ENCODE measurements at regions not wholly inside any gene's neighbourhood (a gene's known extent, or its start where the extent isn't known, plus 50 kb on each side); places are given as distances from the start of the nearest gene placed in this dataset.
"Not testable (repeated sequence)": the region's sequence is repeated elsewhere in the genome, so short reads cannot be mapped to it uniquely, and the experiment has no call there.

DNA sequence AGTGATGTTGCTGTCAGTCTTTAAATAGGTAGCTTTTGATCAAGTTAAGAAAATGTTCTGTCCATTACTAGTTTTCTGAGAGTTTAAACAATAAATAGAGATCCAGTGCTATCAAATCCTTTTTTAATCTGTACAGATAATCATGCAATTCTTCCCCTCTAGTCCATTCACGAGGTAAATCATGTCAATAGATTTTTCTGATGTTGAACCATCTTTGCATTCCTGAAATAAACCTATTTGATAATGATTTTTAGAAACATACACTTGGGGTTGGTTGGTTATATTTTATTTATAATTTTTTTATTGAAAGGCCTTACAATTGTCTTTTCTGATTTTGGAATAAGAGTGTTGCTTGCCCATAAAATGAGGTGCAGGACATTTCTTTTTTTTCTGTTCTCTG lies 95.0 kb downstream of the FAM53A start:
- DNase-seq, result no peak

DNA sequence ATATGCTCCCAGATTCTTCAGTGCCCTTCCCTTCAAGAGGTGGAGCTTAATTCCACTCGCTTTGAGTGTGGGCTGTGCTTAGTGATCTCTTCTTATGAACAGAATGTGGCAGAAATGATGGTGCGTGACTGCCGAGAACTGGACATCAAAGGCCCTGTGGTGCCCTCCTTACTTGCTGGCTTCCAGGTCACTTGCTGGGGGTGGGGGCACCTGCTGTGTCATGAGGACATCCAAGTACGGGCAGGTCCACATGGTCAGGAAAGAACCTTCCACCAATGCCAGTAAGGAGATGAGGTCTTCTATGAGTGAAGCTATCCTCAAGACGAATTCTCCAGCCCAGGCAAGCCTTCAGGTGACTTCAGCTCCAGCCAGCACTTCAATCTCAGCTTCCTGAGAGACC lies 95.8 kb downstream of the FAM53A start:
- DNase-seq, result no peak

DNA sequence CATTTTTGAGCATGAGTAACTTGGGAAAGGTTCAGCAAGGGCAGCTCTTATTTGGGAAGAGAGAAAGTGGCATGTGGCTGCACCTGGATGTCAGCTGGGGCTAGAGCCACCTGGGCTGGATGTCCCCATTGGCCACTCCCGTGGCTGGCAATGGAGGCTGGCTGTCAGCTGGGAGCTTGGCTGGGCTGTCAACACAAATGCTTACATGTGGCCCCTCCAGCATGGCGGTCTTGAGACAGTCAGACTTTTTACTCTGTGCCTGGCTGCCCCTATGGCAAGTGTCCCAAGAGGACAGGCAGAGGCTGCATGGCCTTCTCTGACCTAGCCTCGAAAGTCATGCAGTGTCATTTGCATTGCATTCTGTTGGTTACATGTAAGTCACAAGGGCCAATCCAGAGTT lies 99.6 kb downstream of the FAM53A start:
- no peak for DNase-seq

DNA sequence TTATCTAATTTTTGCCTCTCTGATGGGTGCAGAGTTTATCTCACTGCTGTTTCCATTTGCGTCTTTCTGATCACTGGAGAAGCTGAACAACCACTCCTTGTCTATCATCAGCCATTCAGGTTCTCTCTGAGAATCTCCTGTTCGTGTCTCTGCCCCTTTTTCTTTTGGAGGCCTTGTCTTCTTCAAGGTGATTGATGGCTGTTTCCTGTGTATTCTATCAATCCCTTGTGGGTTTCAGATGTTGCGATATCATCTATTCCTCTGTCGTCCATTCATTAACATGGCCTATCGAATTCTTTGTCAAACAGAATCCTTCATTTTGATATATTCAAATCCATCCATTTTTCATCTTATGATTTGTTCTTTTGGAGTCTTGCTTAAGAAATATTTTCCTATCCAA lies 100.3 kb downstream of the FAM53A start:
- DNase-seq, result no peak

DNA sequence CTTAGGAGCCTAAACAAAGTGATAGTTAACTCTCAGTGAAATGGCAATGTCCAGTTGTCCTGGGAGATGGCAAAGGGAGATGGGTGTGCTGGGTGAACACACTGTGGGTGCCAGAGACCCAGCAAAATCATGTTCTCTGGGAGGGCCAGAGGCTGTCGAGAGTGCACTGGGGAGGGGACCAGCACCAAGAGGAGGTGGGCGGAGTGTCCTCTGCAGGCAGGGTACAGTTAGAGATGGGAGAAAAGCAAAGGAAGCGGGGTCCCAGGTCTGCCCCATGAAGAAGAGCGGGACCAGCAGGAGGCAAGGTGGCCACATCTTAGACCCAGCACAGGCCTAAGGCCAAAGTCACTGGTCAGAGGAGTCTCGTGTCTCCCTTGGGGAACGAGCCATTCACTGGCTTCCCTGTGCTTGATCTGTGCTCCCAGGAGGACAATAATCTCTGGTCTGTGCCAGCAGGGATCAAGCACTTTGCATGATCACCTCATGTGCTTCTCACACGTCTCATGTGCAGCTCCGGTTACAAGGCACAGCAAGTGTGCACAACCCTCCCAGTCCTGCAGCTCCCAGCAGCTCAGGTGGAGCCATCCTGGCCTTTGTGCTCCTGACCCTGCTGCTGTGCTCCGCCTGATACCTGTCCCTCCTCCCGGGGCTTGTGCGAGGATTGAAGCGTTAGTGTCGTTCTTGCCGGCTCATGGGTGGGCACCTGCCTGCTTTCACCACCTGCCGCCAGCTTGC lies 100.9 kb downstream of the FAM53A start:
- DNase-seq, result no peak

DNA sequence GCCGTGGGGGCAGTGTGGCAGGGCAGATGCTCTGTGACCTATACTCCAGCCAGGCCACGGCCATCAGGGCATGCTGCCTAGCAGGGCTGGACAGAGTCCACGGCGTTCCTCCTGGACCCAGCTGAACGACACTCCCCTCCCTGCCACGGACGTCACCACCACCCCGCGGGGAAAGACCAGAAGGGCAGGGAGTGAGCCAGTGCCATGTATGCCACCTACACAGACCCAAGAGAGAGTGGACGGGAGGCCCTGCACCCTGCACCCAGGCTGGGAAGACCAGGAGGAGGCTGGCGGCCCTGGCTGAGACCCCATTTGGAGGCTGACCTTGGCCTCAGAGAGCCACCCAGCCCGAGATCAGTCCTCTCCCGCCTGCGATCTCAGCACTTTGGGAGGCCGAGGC lies 101.9 kb downstream of the FAM53A start:
- DNase-seq, result no peak

DNA sequence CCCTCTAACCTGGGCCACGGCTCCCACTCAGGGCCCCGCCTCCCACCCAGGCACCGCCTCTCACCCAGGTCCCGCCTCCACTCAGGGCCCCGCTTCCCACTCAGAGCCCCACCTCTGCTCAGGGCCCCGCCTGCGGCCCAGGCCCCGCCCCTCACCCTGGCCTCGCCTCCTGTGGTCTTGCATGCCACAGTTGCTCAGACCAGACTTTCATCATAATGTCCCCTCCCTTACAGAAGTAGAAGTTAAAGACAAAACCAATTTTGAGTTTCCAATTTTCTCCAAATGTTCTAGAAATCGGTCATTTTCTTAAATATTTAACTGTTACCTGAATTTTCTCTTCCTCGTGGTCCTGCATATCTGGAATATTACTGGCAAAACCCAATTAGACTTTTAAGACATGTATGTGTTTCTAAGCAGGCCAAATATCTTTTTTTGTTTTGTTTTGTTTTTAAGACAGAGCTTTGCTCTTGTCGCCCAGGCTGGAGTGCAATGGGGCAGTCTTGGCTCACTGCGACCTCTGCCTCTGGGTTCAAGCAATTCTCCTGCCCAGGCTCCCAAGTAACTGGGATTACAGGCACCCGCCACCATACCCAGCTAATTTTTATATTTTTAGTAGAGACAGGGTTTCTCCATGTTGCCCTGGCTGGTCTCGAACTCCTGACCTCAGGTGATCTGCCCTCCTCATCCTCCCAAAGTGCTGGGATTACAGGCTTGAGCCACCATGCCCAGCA lies 102.8 kb downstream of the FAM53A start:
- DNase-seq, result peak in 25 of 51 donors; percentile 5 to 64 (median 32)

DNA sequence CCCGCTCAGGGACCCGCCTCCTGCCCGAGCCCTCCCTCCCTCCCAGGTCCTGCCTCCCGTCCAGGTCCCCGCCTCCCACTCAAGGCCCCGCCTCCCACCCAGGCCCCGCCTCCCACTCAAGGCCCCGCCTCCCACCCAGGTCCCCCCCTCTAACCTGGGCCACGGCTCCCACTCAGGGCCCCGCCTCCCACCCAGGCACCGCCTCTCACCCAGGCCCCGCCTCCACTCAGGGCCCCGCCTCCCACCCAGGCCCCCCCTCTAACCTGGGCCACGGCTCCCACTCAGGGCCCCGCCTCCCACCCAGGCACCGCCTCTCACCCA lies 103.5 kb downstream of the FAM53A start:
- DNase-seq, result not testable (repeated sequence)

DNA sequence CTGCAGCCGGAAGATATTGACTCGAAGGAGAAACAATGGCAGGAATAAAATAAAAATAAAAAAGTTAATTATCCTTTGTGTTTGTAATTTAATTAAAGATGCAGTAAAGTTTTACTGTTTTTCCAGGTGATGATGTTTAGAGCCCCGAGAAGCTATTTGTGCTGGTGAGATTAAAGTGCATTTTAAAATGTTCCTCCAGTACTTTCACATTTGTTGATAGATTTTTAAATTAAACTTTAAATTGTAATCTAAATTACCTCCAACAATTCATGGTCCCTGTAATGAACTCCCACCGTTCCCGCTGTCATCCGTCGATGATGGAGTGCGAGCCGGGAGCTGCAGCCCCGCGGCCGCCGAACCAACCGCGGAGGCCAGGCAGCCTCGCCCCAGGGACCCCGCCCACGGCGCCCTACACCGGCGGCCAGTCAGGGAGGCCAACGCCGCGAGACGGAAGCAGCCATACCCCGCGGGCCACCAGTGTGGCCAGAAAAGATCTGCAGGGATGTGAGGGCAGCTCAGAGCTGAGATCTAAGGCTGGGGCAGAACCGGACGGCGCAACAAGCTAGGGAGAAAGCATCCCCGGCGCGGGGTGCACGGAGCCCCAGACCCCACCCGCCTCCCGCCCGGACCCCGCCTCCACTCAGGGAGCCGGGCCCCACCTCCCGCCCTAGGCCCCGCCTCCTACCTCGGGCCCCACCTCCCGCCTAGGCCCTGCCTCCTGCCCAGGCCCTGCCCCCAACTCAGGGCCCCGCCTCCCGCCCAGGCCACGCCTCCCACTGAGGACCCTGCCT lies 104.0 kb downstream of the FAM53A start:
- peak in 29 of 51 donors; percentile 6 to 78 (median 41) for DNase-seq

DNA sequence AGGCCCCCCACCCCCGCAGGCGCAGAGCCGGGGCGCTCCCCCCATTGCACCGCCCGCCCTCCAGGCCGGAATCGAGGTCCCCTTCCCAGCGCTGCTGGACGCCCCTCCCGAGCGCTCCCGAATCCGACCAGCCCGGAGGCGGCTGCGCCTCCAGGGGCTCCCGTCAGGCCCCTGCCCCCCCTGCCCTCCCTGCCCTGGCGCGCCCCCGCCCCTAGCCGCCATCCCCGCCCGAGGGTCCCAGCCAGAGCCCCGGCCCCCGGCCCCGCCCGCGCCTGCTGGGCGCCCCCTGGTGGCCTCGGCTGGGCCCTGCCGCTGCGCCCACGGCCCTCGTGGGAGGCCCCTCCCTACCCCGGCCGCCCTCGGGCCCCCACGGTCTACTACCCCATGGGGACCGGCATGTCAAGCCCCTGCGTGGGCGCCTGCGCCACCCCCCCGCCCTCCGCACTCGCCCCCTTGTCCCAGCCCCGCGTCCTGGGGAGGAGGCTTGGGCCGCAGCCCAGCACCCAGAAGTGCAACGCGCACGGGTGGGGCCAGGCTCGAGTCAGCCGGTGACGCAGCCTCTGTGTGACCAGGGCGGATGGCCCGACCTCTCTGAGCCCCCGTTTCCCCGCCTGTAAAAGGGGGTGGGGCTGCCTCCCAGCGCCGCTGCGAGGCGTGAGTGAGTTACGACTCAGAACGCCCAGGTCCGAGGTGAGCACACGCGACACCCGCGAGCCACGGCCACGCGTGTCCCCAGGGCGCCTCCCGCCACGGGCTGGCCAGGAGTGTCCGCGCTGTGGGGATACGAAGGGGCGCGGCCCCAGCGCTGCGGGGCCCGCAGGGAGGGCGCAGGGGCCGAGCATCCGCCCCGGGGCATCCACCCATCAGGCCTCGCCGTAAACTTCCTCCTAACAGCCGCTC lies 104.9 kb downstream of the FAM53A start:
- peak in 15 of 51 donors; percentile 3 to 60 (median 22) for DNase-seq

DNA sequence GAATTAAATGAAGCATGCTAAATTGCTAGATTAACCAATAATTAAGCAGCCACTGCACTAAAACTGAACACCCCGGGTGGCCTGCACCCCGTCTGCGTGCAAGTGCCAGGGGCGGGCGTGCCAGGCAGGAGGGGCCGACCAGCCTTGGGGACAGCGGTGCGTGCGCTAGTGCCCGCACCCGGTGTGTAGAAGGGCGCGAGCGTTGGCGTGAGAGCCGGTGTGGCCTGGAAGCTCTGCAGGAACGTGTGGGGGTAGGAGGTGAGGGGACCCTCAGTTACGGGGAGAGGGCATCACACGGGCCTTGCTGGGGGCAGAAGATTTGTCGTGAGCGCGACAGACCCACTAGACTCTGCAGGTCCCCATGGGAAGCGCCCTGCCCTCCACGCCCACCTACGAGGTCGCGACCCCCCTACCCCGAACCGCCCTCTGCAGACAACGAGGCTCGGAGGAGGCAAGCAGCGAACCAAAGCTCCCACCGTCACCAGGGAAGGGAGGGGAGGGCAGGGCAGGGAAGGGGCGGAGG lies 105.8 kb downstream of the FAM53A start:
- no peak for DNase-seq

DNA sequence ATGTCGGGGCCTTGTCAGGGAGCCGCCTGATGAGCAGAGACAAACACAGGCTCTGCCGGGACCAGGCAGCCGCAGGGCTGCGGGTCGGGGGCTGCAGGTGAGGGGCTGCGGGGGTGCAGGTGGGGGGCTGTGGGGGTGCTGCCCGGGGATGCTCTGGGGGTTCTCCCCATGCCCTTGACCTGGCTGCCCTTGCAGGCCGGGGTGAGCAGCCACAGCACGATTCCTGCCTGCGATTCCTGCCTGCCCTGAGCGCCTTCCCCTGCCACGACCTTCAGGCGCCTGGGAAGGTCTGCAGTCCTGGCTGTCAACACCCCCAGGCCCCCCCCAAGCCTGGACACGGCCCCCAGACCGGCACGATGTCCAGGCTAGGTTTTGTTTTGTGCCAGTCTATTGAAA lies 106.3 kb downstream of the FAM53A start:
- DNase-seq, result no peak

DNA sequence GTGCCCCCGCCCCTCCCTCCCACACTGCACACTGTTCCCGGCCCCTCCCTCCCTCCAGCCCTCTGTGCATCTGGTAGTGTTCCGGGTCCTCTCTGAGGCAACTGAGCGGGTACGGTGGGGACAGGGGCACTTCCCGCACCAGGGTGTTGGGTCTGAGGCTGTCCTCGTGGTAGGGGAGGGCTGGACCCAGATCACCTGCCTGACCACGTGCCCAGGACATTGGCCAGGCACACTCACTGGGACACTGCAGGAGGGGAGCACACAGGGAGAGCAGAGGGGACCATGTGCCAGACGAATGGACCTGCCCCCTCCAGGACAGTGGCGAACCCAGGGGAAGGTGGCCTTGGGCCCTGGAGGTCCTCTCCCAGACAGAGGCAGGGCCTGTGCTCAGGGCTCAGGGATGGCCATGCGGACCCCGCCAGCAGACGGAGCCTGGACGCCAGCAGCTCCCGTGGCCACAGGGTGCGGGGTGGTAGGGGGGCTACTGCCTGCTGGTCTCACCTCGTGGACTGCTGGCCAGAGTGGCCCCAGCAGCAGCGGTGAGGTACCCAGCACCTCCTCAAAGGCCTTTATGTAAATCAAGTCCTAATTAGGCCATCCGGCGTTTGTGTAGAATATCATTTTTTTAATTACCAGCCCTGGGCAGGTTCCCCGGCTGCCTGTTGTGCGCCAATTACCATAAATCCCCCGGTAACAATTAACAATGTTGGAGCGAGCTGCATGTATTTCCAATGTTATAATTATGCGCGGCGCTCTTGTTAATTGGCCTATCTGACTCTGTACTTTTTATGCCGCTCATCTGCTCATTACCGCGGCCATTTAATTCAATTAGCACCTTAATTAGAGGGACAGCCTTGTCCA lies 106.9 kb downstream of the FAM53A start:
- DNase-seq, result no peak

DNA sequence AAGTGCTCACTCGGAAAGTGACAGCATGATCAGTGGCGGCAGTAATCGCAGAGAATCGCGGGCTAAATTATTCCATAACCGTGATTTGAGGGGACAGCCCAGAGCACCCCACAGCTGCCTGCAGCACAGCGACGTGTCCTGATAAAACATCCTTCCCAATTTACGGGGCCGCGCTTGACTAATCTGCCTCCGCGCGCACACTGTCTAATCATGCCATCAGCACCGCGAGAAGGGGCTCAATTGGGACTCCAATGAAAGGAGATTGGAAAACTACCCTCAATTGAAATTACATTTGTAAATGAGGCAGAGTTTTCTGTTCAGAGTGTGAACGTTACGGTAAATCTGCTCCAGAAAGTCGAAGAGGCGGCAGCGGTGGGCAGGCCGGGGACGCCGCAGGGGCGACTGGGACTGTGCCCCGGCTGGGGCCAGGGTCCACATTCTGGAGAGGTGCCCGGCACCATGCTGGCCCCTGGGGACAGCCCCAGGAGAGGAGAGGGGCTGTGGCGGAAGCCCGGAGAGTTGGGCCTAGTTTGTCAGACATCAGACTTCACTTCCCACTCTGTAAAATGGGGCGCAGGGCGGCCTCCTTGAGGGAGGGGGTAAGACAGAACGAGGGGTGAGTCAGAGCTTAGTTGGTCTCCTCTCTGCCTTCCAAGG lies 107.7 kb downstream of the FAM53A start:
- no peak for DNase-seq

DNA sequence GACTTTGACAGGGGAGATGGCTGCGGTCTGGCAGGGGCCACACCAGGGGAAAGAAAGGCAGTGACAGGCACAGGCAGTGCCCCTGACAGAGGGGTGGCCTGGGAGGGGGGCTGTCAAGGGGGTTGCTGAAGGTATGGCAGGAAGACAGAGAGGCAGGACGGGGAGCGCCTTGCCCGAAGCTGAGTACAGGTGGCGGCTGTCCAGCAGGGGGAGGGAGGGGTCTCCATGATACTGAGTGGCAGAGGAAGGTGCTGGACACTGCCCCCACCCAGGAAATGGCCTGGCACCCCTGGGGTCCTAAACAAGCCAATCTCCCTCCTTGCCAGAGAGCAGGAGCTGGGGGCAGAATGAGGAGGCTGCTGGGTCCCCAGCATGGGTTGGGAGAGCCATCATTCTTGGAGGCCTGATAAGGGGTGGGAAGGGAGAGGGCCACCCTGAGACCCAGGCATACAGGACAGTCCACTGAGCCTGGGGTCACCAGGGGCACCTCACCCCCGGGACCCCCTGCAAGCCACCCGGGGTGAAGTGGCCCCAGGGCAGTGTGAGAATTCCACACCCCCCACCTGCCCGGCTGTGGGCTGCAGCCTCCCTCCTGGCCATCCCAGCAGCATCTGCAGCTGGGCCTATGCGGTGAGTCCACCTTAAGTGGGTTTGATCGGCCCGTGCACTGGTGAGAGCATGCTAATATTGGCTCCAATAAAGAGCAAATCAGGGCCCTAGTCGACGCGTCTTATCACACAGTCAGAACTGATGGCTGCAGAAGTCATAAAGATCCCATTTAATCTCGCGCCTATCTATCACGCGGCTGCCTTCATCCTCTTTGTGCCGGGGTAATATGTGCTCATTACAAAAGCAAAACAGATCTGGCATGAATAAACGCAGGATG lies 108.5 kb downstream of the FAM53A start:
- no peak for DNase-seq

DNA sequence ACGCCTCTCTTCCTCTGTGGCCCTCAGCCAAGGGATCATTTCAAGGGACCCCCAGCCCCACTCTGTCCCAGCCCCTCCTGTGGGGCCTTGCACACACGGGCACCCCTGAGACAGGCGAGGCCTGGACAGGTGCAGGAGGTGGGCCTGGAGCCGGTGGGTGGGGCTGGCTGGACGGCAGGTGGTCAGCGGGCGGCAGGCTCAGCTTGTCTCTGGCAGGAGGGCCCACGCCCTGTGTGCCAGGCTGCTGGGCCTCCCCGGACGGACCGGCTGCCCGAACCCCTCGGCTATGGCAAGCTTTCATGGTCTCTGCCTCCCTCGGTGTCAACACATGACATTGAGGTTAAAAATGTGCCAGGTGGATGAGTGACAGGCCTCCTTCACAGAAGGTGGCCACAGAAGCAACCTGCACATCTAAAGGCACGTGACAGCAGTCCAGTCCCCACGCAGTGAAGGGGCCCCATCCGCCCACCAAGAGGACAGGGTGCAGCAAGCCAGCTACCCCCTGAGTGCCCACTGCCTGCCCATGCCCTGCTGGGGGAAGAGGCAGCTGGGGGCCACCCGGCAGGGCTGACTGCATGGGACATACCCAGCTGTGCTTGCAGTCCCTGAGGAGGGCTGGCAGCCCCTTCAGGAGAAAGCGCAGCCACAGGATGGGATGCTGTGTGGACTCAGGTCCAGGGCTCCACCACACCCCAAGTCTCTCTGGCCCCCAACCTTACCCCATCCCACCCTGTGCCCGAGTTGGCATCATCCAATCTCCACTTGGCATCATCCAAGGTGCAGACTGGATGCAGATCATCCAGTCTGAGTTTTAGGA lies 109.3 kb downstream of the FAM53A start:
- no peak for DNase-seq

DNA sequence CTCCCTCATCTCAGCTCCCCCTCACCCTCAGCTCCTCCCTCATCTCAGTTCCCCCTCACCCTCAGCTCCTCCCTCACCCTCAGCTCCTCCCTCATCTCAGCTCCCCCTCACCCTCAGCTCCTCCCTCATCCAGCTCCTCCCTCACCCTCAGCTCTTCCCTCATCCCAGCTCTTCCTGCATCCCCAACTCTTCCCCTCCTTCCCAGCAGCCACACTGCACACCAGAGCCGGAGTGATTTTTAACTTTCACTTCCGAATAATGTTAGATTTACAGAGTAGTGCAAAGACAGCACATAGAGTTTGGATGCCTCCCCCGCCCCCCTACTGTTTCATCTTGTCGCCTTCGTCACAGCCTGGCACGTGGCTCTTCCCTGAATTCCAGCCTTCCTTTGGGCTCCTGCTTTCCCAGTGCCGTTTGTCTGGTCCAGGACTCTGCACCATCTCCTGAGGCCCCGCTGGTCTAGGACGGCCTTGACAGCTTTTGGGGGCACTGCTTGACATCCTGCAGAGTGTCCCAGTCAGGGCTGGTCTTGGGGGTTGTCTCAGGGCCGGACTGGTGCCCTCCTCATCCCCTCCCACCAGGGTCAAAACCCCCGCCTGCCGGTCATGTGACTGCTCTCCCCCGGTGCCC lies 110.2 kb downstream of the FAM53A start:
- no peak for DNase-seq
